Mucosa of stomach (tissue), 1 donor: ENCODE measurements at regions not wholly inside any gene's neighbourhood (a gene's known extent, or its start where the extent isn't known, plus 50 kb on each side); places are given as distances from the start of the nearest gene placed in this dataset.

Source experiments
- H3K27me3 ChIP-seq: one replicate; pipeline ENCODE4 v1.7.0; 2013; ENCODE audit warnings: mild to moderate bottlenecking, low read length; ENCODE audit not compliant: control insufficient read depth, insufficient read depth
- H3K36me3 ChIP-seq: one replicate; pipeline ENCODE4 v1.7.0; 2013; ENCODE audit warnings: low read length; ENCODE audit not compliant: control insufficient read depth, insufficient read depth
- H3K4me1 ChIP-seq: one replicate; pipeline ENCODE4 v1.7.0; 2013; ENCODE audit warnings: mild to moderate bottlenecking, low read length; ENCODE audit not compliant: control insufficient read depth, insufficient read depth
- H3K4me3 ChIP-seq: one replicate; pipeline ENCODE4 v1.7.0; 2013; ENCODE audit warnings: low read length
- H3K9ac ChIP-seq: one replicate; pipeline ENCODE4 v1.7.0; 2013; ENCODE audit warnings: mild to moderate bottlenecking, low read length, moderate library complexity
- H3K9me3 ChIP-seq: one replicate; pipeline ENCODE4 v1.7.0; 2013; ENCODE audit warnings: mild to moderate bottlenecking, low read length, moderate library complexity; ENCODE audit not compliant: control insufficient read depth
- donor health status: Pancreatic carcinoma.

DNA sequence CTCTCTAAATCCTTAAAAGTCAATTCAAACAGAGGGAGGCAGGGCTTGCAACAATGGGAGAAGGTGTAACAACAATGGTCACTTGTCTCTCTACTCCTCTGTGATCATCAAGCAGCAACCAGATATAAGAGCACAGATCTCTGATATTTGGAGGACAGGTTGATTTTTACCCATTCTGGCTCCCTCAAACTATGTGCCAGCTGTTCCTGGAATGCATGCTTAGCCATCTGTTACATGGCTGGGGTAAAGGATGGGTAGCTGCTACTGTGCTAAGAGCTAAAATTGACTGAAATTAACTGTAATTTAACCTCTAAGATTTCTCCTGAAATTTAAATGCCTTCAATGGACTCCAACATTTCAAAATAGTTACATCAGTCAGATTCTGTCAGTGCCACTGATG is 1459.9 kb downstream of the PCDH7 start:
- H3K36me3 ChIP-seq: no peaks in the 10 kb centered on the region
- H3K9ac ChIP-seq: no peak overlapping the region
- no peak overlapping the region for H3K4me3 ChIP-seq
- no peaks in the 10 kb centered on the region for H3K27me3 ChIP-seq
- H3K4me1 ChIP-seq: no peaks in the 10 kb centered on the region
- H3K9me3 ChIP-seq: no peaks in the 10 kb centered on the region

DNA sequence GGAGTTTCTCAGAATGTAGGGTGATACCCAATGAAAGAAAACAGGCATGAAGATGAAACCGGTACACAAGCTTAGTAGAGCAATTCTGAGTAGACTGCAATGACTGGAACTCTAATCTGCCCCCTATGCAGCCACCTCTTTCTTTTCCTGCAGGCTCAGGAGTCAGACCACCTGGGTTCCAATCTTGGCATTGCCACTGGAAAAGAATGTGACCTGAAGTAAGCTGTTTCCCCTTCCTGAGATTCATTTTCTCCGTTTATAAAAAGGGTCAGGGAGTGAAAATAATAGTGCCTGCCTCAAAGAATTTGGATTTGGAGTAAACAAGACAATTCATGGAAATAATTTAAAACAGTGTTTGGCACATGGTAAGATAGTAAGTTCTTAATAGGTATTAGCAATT is 1464.0 kb downstream of the PCDH7 start:
- H3K4me1 ChIP-seq: no peaks in the 10 kb centered on the region
- no peaks in the 10 kb centered on the region for H3K9me3 ChIP-seq
- H3K36me3 ChIP-seq: no peaks in the 10 kb centered on the region
- no peak overlapping the region for H3K4me3 ChIP-seq
- H3K9ac ChIP-seq: no peak overlapping the region
- no peaks in the 10 kb centered on the region for H3K27me3 ChIP-seq

DNA sequence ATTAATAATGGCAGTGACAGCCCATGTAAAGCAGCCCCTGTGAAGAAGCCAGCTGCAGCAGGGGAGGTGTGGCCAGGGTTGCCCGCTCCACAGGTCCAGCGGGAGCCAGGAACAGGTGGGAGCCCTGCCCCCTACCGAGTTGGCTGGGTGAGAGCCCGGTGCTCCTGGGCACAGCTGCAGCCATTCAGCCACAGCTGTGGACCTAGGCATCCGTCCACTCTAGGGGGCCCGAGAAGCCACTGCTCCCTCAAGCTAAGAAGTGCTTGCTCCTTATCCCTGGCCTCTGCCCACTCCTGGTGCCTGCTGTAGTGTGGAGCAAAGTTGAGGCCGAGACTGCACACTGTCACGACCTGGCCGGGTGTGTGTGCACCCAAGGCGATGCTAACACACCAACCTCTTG is 1469.0 kb downstream of the PCDH7 start:
- Histone ChIP-seq H3K9ac (no peak overlapping the region), H3K36me3 (no peaks in the 10 kb centered on the region), H3K9me3 (no peaks in the 10 kb centered on the region), H3K27me3 (no peaks in the 10 kb centered on the region), H3K4me1 (no peaks in the 10 kb centered on the region), H3K4me3 (no peak overlapping the region)

DNA sequence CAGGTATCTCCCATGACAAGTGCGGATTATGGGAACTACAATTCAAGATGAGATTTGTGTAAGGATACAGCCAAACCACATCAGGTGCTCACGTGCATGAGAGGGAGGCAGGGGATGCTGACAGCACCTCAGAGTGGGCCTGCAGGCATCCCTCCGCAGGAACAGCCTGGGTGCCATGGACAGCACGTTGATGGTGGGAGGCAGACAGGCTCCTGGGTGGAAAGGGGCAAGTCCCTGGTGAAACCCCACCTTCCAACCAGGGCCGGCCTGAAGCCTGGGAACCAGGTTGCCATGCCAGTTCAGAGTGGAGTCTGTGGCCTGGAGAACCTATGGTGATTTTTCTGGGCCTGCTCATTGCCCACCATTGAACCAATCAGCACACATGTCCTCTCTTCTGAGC is 1469.6 kb downstream of the PCDH7 start:
- Histone ChIP-seq H3K9ac (no peak overlapping the region), H3K9me3 (no peaks in the 10 kb centered on the region), H3K4me1 (no peaks in the 10 kb centered on the region), H3K36me3 (no peaks in the 10 kb centered on the region), H3K4me3 (no peak overlapping the region), H3K27me3 (no peaks in the 10 kb centered on the region)

DNA sequence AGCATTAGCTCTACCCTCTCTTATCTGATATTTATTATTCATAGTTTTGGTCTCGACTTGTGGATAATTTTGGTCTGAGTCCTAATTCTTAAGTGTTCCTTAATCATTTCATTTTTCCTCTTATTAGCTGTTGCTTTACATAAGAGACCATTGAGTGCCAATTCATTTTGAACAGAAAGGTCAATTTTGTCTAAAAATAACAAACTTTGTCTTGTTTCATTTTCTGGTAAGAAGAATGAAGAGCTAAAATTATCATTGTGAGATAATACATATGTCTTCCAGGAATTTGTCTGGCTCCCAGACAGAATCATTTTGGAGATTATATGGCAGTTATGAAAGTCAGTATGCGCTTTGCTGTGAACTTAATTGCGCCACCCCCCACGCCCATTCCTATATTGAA is 1471.8 kb downstream of the PCDH7 start:
- Histone ChIP-seq H3K4me1 (no peaks in the 10 kb centered on the region), H3K27me3 (no peaks in the 10 kb centered on the region), H3K9me3 (no peaks in the 10 kb centered on the region), H3K36me3 (no peaks in the 10 kb centered on the region), H3K9ac (no peak overlapping the region), H3K4me3 (no peak overlapping the region)

DNA sequence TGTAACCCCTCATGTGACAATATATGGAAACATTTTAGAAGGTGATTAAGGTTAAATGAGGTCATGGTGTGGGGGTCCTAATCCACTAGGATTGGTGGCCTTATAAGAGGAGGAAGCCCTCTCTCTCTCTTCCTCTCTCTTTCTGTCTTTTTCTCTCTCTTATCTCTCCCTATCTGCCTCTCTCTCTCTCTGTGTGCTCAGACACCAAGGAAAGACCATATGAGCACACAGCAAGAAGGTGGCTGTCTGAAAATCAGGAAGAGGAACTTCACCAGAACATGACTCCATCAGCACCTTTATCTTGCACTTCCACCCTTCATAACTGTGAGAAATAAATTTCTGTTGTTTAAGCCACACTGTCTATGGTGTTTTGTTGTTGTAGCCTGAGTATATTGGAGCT is 1472.2 kb downstream of the PCDH7 start:
- Histone ChIP-seq H3K9ac (no peak overlapping the region), H3K27me3 (no peaks in the 10 kb centered on the region), H3K4me1 (no peaks in the 10 kb centered on the region), H3K9me3 (no peaks in the 10 kb centered on the region), H3K36me3 (no peaks in the 10 kb centered on the region), H3K4me3 (no peak overlapping the region)

DNA sequence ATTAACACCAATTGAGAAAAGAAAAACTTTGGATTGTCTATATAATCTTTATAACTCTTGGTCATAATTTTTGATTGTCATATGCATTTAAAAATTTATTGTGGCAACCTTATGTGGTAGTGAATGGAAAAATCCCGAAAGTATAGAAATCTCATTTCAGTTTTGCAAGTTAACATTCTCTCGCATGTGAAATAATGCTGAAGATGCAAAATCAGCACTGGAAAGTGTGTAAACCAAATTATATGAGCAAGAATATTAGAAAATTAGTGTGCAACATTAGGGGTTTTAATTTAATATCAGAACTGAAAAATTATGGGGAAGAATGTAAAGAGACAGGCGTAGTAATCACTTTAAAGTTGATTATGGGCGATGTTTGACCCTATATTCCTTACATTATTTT is 1472.8 kb downstream of the PCDH7 start:
- Histone ChIP-seq H3K9ac (no peak overlapping the region), H3K36me3 (no peaks in the 10 kb centered on the region), H3K27me3 (no peaks in the 10 kb centered on the region), H3K4me1 (no peaks in the 10 kb centered on the region), H3K4me3 (no peak overlapping the region), H3K9me3 (no peaks in the 10 kb centered on the region)

DNA sequence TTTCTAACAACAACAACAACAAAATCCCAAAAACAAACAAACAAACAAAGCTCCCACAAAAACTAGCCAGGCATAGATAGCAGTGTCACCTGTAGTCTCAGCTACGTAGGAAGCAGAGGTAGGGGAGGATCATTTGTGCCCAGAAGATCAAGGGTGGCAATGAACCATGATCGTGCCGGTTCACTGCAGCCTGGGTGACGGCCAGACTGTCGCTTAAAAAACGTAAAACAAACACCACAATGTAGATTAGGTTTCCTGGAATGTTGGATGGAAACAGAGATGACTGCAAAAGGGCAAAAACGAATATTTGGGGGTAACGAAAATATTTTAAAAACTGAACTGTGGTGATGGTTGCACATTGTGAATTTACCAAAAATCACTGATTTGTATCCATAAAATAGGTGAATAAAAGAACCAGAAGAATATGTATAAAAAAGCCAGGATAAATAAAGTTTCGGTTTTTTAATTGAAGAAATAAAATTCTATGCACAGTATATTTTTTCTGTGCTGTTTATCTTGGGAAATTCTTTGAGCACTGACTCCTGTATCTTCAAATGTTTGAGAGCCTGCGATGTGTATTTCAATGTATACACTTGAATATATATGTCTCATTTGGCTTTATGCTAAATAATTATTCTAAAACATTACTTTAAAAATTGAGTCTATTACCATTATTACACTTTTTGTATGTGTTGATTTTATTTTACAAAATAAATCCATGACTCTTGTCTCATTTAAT is 1477.0 kb downstream of the PCDH7 start:
- H3K4me1 ChIP-seq: no peaks in the 10 kb centered on the region
- no peaks in the 10 kb centered on the region for H3K36me3 ChIP-seq
- H3K27me3 ChIP-seq: no peaks in the 10 kb centered on the region
- H3K9ac ChIP-seq: no peak overlapping the region
- no peak overlapping the region for H3K4me3 ChIP-seq
- H3K9me3 ChIP-seq: no peaks in the 10 kb centered on the region

DNA sequence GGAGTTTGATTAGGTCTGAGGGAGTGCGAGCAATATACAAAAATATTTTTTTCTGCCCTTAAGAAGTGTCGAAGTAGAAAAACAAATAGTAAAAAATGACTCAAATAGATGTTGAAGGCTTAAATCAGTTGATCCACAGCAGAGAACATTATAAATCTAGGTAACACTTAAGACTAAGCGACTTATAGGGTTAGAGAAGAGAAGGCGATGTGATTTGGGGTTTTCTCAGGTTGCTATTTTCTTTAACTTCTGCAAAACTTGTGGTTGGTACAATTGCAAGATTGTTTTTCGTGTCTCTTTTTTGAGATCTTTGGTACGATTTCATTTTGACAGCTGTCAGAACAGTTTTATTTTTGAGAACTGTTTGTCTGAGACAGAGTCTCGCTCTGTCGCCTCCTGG is 1479.5 kb downstream of the PCDH7 start:
- no peaks in the 10 kb centered on the region for H3K4me1 ChIP-seq
- H3K4me3 ChIP-seq: no peak overlapping the region
- no peaks in the 10 kb centered on the region for H3K27me3 ChIP-seq
- H3K9me3 ChIP-seq: no peaks in the 10 kb centered on the region
- no peak overlapping the region for H3K9ac ChIP-seq
- H3K36me3 ChIP-seq: no peaks in the 10 kb centered on the region

DNA sequence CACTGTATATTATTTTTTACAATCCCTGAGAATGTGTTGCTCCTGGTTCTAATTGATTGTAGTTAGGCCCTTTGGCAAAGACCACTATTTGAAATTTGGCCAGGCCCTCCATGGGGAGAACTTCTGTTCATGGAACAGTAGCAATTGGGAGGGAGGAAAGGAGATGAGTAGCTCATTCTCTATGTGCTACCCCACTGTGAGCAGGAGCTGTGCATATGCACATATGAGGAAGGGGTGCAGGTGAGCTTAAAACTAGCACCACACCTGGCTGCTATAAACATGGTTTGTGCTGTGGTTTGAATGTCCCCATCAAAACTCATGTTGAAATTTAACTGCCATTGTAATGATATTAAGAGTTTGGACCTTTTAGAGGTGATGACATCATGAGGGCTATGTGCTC is 1483.2 kb downstream of the PCDH7 start:
- no peaks in the 10 kb centered on the region for H3K27me3 ChIP-seq
- no peak overlapping the region for H3K4me3 ChIP-seq

DNA sequence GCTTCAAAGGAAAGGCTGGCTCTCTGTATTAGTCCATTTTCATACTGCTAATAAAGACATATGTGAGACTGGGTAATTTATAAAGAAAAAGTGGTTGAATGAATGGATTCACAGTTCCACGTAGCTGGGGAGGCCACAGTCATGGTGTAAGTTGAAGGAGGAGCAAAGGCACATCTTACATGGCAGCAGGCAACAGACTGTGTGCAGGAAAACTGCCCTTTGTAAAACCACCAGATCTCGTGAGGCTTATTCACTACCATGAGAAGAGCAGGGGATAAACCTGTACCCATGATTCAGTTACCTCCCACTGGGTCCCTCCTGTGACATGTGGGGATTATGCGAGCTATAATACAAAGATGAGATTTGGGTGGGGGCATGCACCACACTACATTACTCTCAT is 1486.6 kb downstream of the PCDH7 start:
- H3K36me3 ChIP-seq: no peaks in the 10 kb centered on the region
- H3K9ac ChIP-seq: no peak overlapping the region
- H3K4me1 ChIP-seq: no peaks in the 10 kb centered on the region
- H3K27me3 ChIP-seq: no peaks in the 10 kb centered on the region
- H3K9me3 ChIP-seq: no peaks in the 10 kb centered on the region
- H3K4me3 ChIP-seq: no peak overlapping the region

More for the DNA sequence above, 1483.2 kb downstream of the PCDH7 start:
- Histone ChIP-seq H3K9ac (no peak overlapping the region), H3K4me1 (no peaks in the 10 kb centered on the region), H3K9me3 (no peaks in the 10 kb centered on the region), H3K36me3 (no peaks in the 10 kb centered on the region)

DNA sequence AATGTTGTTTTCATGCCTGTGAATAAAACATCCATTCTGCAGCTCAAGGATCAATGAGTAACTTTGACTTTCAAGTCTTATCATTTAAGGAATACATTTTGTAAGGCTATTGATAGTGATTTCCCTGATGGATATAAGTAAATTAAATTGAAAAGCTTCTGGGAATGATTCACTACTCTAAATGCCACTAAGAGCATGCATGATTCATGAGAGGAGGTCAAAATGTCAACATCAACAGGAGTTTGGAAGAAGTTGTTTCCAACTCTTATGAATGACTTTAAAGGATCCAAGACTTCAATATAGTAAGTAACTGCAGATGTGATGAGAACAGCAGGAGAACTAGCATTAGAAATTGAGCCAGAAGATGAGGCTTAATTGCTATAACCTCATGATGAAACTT is 1487.3 kb downstream of the PCDH7 start:
- Histone ChIP-seq H3K9ac (no peak overlapping the region), H3K9me3 (no peaks in the 10 kb centered on the region), H3K4me1 (no peaks in the 10 kb centered on the region), H3K36me3 (no peaks in the 10 kb centered on the region), H3K27me3 (no peaks in the 10 kb centered on the region), H3K4me3 (no peak overlapping the region)

DNA sequence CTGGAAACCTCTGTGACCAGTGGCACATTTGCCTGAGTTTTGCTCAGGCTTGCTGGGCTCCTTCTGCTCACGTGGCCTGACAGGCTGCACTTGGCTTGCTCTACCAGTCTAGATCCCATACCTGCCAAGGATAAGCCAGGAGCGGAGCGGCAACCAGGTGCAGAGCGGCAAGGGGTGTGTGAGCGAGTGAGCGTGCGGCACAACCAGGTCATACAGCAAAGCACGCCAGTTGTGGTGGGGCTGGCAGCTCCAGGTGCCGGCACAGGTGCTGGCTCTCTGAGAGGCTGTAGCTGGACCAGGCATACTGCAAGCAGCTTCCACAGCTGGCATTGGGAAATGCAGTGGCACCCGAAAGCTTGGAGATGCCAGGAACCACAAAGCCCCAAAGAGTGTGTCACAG is 1495.1 kb downstream of the PCDH7 start:
- no peak overlapping the region for H3K4me3 ChIP-seq
- no peaks in the 10 kb centered on the region for H3K27me3 ChIP-seq
- no peak overlapping the region for H3K9ac ChIP-seq
- H3K9me3 ChIP-seq: no peaks in the 10 kb centered on the region
- no peaks in the 10 kb centered on the region for H3K4me1 ChIP-seq
- no peaks in the 10 kb centered on the region for H3K36me3 ChIP-seq
